Liver (tissue), 8 donors: ENCODE measurements at regions not wholly inside any gene's neighbourhood (a gene's known extent, or its start where the extent isn't known, plus 50 kb on each side); places are given as distances from the start of the nearest gene placed in this dataset.
"Not testable (repeated sequence)": the region's sequence is repeated elsewhere in the genome, so short reads cannot be mapped to it uniquely, and the experiment has no call there.

Experiments used
- DNase-seq: peaks from one replicate; pipeline ENCODE4 v3.0.0-alpha.2; 2017; ENCODE audit warnings: low spot score
- H3K27ac ChIP-seq, 2 donors: one replicate each; pipeline ENCODE4 v1.7.0; 2013; ENCODE audit warnings: inconsistent platforms in 2 of 2, low read length in 2 of 2, control low read depth in 1 of 2, low read depth in 1 of 2, mild to moderate bottlenecking in 1 of 2
- H3K27me3 ChIP-seq, 4 donors: one replicate each; pipeline versions ENCODE4 v1.6.1 to v1.7.0; 2013; ENCODE audit warnings: low read length in 3 of 4, inconsistent platforms in 1 of 4, mild to moderate bottlenecking in 1 of 4, moderate library complexity in 1 of 4; ENCODE audit not compliant: control insufficient read depth in 4 of 4, insufficient read depth in 4 of 4
- H3K36me3 ChIP-seq, 4 donors: one replicate each; pipeline versions ENCODE4 v1.6.1 to v1.7.0; 2013; ENCODE audit warnings: low read length in 3 of 4, mild to moderate bottlenecking in 3 of 4, low read depth in 1 of 4, moderate library complexity in 1 of 4; ENCODE audit not compliant: control insufficient read depth in 4 of 4, insufficient read depth in 3 of 4
- H3K4me1 ChIP-seq, 4 donors: one replicate each; pipeline versions ENCODE4 v1.6.1 to v1.7.0; 2013; ENCODE audit warnings: low read length in 3 of 4, mild to moderate bottlenecking in 3 of 4, moderate library complexity in 1 of 4; ENCODE audit not compliant: control insufficient read depth in 4 of 4, insufficient read depth in 4 of 4
- H3K4me3 ChIP-seq, 3 donors: one replicate each; pipeline versions ENCODE4 v1.6.1 to v1.7.0; 2013; ENCODE audit warnings: low read length in 3 of 3, control low read depth in 1 of 3, low read depth in 1 of 3, mild to moderate bottlenecking in 1 of 3
- H3K9ac ChIP-seq, 2 donors: one replicate each; pipeline ENCODE4 v1.7.0; 2013; ENCODE audit warnings: low read length in 2 of 2, mild to moderate bottlenecking in 2 of 2, moderate library complexity in 2 of 2, control low read depth in 1 of 2, low read depth in 1 of 2
- H3K9me3 ChIP-seq, 4 donors: one replicate each; pipeline versions ENCODE4 v1.6.1 to v1.7.0; 2013; ENCODE audit warnings: low read length in 3 of 4; ENCODE audit not compliant: control insufficient read depth in 4 of 4
- FOXA1 ChIP-seq: IDR thresholded peaks from 2 replicates; pipeline ENCODE4 v1.6.1; 2016; ENCODE audit warnings: antibody characterized with exemption
- FOXA2 ChIP-seq: IDR thresholded peaks from 2 replicates; pipeline ENCODE4 v1.6.1; 2016; ENCODE audit warnings: antibody characterized with exemption
- GABPA ChIP-seq, 2 donors: IDR thresholded peaks in 1 of 2; conservative IDR thresholded peaks in 1 of 2; 2 replicates each; pipeline ENCODE4 v1.6.1; 2016; ENCODE audit warnings: antibody characterized with exemption in 2 of 2, mild to moderate bottlenecking in 1 of 2, moderate library complexity in 1 of 2
- JUND ChIP-seq, 2 donors: IDR thresholded peaks; 2 replicates each; pipeline ENCODE4 v1.6.1; 2016; ENCODE audit warnings: antibody characterized with exemption in 2 of 2
- MAX ChIP-seq: IDR thresholded peaks from 2 replicates; pipeline ENCODE4 v1.6.1; 2016; ENCODE audit warnings: antibody characterized with exemption
- NR2F2 ChIP-seq: IDR thresholded peaks from 2 replicates; pipeline ENCODE4 v1.6.1; 2016; ENCODE audit warnings: antibody characterized with exemption
- RAD21 ChIP-seq, 2 donors: IDR thresholded peaks; 2 replicates each; pipeline ENCODE4 v1.6.1; 2016; ENCODE audit warnings: antibody characterized with exemption in 2 of 2, mild to moderate bottlenecking in 2 of 2
- RXRA ChIP-seq, 2 donors: IDR thresholded peaks; 2 replicates each; pipeline ENCODE4 v1.6.1; 2017 to 2018; ENCODE audit warnings: antibody characterized with exemption in 2 of 2, mild to moderate bottlenecking in 1 of 2
- SP1 ChIP-seq: IDR thresholded peaks from 2 replicates; pipeline ENCODE4 v1.6.1; 2018; ENCODE audit warnings: antibody characterized with exemption, mild to moderate bottlenecking
- TAF1 ChIP-seq: conservative IDR thresholded peaks from 2 replicates; pipeline ENCODE4 v1.6.1; 2016; ENCODE audit warnings: antibody characterized with exemption, mild to moderate bottlenecking
- YY1 ChIP-seq: IDR thresholded peaks from 2 replicates; pipeline ENCODE4 v1.6.1; 2016; ENCODE audit warnings: antibody characterized with exemption, mild to moderate bottlenecking
- ZBTB33 ChIP-seq: IDR thresholded peaks from 2 replicates; pipeline ENCODE4 v1.6.1; 2016; ENCODE audit warnings: antibody characterized with exemption
- WGBS: extraction: QIAGEN DNeasy Blood & Tissue Kit; methylation state at CpG from one replicate; pipeline ENCODE4 v1.1.7; 2013; 5-methylcytosine and 5-hydroxymethylcytosine counted together
- TF ChIP-seq, protein P1 (sequence below): IDR thresholded peaks from 2 replicates; pipeline ENCODE4 v1.6.1; 2016; ENCODE audit warnings: antibody characterized with exemption
- TF ChIP-seq, protein P2 (sequence below): fragments of 150-350 bp; IDR thresholded peaks from 2 replicates; pipeline ENCODE4 v1.5.1; 2017; ENCODE audit warnings: improper control_type of control experiment, low read depth, low read length; ENCODE audit not compliant: missing input control
- TF ChIP-seq, protein P3 (sequence below): IDR thresholded peaks from 2 replicates; pipeline ENCODE4 v1.6.1; 2016; ENCODE audit warnings: antibody characterized with exemption, mild to moderate bottlenecking
- donor health status: healthy.
- donor health status: healthy.
- donor health status: healthy.
- donor health status: healthy.
- donor health status: healthy.

- no peak for DNase-seq
- TF ChIP-seq, protein P1, sequence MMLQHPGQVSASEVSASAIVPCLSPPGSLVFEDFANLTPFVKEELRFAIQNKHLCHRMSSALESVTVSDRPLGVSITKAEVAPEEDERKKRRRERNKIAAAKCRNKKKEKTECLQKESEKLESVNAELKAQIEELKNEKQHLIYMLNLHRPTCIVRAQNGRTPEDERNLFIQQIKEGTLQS = no peak
- no peaks in the 10 kb centered on the region for H3K9me3 ChIP-seq
- 77% methylated on average over 2 of the region's 2 CpGs for WGBS
- no peak overlapping the region for H3K4me3 ChIP-seq
- H3K9ac ChIP-seq = no peak overlapping the region
- no peaks in the 10 kb centered on the region for H3K4me1 ChIP-seq
- H3K27ac ChIP-seq = no peak overlapping the region
- no peaks in the 10 kb centered on the region for H3K36me3 ChIP-seq
- no peaks in the 10 kb centered on the region for H3K27me3 ChIP-seq
Observed at GRCh38 chr4:53885668-53886067, 178.7 kb downstream of the CHIC2 start.

DNA sequence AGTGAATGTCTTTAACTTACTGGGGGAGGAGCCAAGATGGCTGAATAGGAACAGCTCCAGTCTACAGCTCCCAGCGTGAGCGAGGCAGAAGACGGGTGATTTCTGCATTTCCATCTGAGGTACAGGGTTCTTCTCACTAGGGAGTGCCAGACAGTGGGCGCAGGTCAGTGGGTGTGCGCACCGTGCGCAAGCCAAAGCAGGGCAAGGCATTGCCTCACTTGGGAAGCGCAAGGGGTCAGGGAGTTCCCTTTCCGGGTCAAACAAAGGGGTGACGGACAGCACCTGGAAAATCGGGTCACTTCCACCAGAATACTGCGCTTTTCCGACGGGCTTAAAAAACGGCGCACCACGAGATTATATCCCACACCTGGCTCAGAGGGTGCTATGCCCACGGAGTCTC lies 187.3 kb downstream of the CHIC2 start:
- H3K9me3 ChIP-seq, H3K27me3 ChIP-seq, H3K27ac ChIP-seq, H3K4me3 ChIP-seq, H3K4me1 ChIP-seq, H3K36me3 ChIP-seq, H3K9ac ChIP-seq, DNase-seq: not testable (repeated sequence)
- 84% methylated on average over 15 of the region's 18 CpGs for WGBS

DNA sequence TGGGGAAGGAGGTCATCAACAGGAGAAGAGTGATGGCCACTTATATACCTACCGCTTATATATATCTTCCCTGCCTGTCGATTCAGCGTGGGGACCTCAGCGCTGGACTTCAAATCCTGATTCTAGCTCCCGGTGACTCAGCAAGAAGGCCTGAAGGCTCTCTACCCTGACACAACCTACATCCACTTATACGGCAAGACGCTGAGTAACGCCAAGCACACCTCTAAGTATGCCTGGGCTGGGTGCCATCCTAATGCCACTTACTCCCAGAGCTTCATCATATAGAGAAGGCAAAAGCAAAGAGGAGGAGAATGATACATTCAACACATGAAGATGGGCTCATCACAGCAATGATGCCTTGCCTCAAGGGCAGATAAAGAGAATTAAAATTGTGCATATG lies 198.3 kb downstream of the CHIC2 start:
- Histone ChIP-seq H3K27me3 (no peaks in the 10 kb centered on the region), H3K27ac (no peak overlapping the region), H3K9ac (no peak overlapping the region), H3K4me3 (no peak overlapping the region), H3K9me3 (no peaks in the 10 kb centered on the region), H3K4me1 (no peaks in the 10 kb centered on the region), H3K36me3 (no peaks in the 10 kb centered on the region)
- 97% methylated on average over 8 of the region's 8 CpGs for WGBS
- no peak for TF ChIP-seq NR2F2
- no peak for TF ChIP-seq SP1
- TF ChIP-seq FOXA2 = no peak
- TF ChIP-seq GABPA (IDR thresholded peaks at IDR 0.05 in 1 of 2, conservative IDR thresholded peaks at IDR 0.05 in 1 of 2) = no peak
- no peak for TF ChIP-seq FOXA1
- TF ChIP-seq RAD21 (IDR thresholded peaks at IDR 0.05) = no peak
- TF ChIP-seq, protein P2, sequence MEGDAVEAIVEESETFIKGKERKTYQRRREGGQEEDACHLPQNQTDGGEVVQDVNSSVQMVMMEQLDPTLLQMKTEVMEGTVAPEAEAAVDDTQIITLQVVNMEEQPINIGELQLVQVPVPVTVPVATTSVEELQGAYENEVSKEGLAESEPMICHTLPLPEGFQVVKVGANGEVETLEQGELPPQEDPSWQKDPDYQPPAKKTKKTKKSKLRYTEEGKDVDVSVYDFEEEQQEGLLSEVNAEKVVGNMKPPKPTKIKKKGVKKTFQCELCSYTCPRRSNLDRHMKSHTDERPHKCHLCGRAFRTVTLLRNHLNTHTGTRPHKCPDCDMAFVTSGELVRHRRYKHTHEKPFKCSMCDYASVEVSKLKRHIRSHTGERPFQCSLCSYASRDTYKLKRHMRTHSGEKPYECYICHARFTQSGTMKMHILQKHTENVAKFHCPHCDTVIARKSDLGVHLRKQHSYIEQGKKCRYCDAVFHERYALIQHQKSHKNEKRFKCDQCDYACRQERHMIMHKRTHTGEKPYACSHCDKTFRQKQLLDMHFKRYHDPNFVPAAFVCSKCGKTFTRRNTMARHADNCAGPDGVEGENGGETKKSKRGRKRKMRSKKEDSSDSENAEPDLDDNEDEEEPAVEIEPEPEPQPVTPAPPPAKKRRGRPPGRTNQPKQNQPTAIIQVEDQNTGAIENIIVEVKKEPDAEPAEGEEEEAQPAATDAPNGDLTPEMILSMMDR = no peak
- no peak for TF ChIP-seq YY1
- TF ChIP-seq, protein P1 = no peak
- no peak for TF ChIP-seq JUND (IDR thresholded peaks at IDR 0.05)
- TF ChIP-seq, protein P3, sequence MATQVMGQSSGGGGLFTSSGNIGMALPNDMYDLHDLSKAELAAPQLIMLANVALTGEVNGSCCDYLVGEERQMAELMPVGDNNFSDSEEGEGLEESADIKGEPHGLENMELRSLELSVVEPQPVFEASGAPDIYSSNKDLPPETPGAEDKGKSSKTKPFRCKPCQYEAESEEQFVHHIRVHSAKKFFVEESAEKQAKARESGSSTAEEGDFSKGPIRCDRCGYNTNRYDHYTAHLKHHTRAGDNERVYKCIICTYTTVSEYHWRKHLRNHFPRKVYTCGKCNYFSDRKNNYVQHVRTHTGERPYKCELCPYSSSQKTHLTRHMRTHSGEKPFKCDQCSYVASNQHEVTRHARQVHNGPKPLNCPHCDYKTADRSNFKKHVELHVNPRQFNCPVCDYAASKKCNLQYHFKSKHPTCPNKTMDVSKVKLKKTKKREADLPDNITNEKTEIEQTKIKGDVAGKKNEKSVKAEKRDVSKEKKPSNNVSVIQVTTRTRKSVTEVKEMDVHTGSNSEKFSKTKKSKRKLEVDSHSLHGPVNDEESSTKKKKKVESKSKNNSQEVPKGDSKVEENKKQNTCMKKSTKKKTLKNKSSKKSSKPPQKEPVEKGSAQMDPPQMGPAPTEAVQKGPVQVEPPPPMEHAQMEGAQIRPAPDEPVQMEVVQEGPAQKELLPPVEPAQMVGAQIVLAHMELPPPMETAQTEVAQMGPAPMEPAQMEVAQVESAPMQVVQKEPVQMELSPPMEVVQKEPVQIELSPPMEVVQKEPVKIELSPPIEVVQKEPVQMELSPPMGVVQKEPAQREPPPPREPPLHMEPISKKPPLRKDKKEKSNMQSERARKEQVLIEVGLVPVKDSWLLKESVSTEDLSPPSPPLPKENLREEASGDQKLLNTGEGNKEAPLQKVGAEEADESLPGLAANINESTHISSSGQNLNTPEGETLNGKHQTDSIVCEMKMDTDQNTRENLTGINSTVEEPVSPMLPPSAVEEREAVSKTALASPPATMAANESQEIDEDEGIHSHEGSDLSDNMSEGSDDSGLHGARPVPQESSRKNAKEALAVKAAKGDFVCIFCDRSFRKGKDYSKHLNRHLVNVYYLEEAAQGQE = no peak
- no peak for TF ChIP-seq MAX
- no peak for TF ChIP-seq ZBTB33
- TF ChIP-seq RXRA (IDR thresholded peaks at IDR 0.05) = no peak
- TF ChIP-seq TAF1 = no peak
- no peak for DNase-seq
